ENCODE measurements at regions not wholly inside any gene's neighbourhood (a gene's known extent, or its start where the extent isn't known, plus 50 kb on each side); places are given as distances from the start of the nearest gene placed in this dataset.
A peak's percentile ranks its signal among the peaks of the same experiment; 100 is the strongest.

- Histone ChIP-seq H3K27ac (replicated peaks) (no peak overlapping the region), H3K4me3 (replicated peaks; ENCODE audit: insufficient read depth, low read length) (no peak overlapping the region), H3K27me3 (ENCODE audit: insufficient read depth, poor library complexity, severe bottlenecking) (no peaks in the 10 kb centered on the region)
- no peak for DNase-seq (ENCODE audit: low read depth in 1 of 2, low spot score in 1 of 2)
- TF ChIP-seq REST (IDR thresholded peaks at IDR 0.05; ENCODE audit: insufficient replicate concordance, low read depth) (no peak), POLR2AphosphoS5 (IDR thresholded peaks at IDR 0.05; ENCODE audit: low read depth) (no peak), SPI1 (IDR thresholded peaks at IDR 0.05; ENCODE audit: borderline replicate concordance, low read depth) (no peak), CTCF (IDR thresholded peaks at IDR 0.05; ENCODE audit: insufficient read depth, low read length) (no peak), GABPA (IDR thresholded peaks at IDR 0.05; ENCODE audit: low read depth) (no peak)
Measured at GRCh38 chr12:91836264-91836663, 309.4 kb downstream of the BTG1 start.

GRCh38 chr12:91835693-91836092 lies 310.0 kb downstream of the BTG1 start:
- DNase-seq (ENCODE audit: low read depth in 1 of 2, low spot score in 1 of 2): no peak
- Histone ChIP-seq H3K27ac (replicated peaks) (no peak overlapping the region), H3K4me3 (replicated peaks; ENCODE audit: insufficient read depth, low read length) (no peak overlapping the region), H3K27me3 (ENCODE audit: insufficient read depth, poor library complexity, severe bottlenecking) (no peaks in the 10 kb centered on the region)
- no peak for TF ChIP-seq CTCF (IDR thresholded peaks at IDR 0.05; ENCODE audit: insufficient read depth, low read length)
- no peak for TF ChIP-seq REST (IDR thresholded peaks at IDR 0.05; ENCODE audit: insufficient replicate concordance, low read depth)
- no peak for TF ChIP-seq POLR2AphosphoS5 (IDR thresholded peaks at IDR 0.05; ENCODE audit: low read depth)
- TF ChIP-seq SPI1 (IDR thresholded peaks at IDR 0.05; ENCODE audit: borderline replicate concordance, low read depth): no peak
- no peak for TF ChIP-seq GABPA (IDR thresholded peaks at IDR 0.05; ENCODE audit: low read depth)

- no peak for DNase-seq (ENCODE audit: low read depth in 1 of 2, low spot score in 1 of 2)
- peak; percentile 26; the same call in 1 of the 2 replicates for TF ChIP-seq SPI1 (IDR thresholded peaks at IDR 0.05; ENCODE audit: borderline replicate concordance, low read depth)
- no peak for TF ChIP-seq GABPA (IDR thresholded peaks at IDR 0.05; ENCODE audit: low read depth)
- H3K27ac ChIP-seq (replicated peaks): no peak overlapping the region
- no peak overlapping the region for H3K4me3 ChIP-seq (replicated peaks; ENCODE audit: insufficient read depth, low read length)
- H3K27me3 ChIP-seq (ENCODE audit: insufficient read depth, poor library complexity, severe bottlenecking): no peaks in the 10 kb centered on the region
Measured at GRCh38 chr12:91833780-91834359, 311.8 kb downstream of the BTG1 start.

GRCh38 chr12:91825999-91826398 lies 319.6 kb downstream of the BTG1 start:
- TF ChIP-seq SPI1 (IDR thresholded peaks at IDR 0.05; ENCODE audit: borderline replicate concordance, low read depth): no peak
- no peak for TF ChIP-seq REST (IDR thresholded peaks at IDR 0.05; ENCODE audit: insufficient replicate concordance, low read depth)
- no peak for TF ChIP-seq CTCF (IDR thresholded peaks at IDR 0.05; ENCODE audit: insufficient read depth, low read length)
- no peak for TF ChIP-seq GABPA (IDR thresholded peaks at IDR 0.05; ENCODE audit: low read depth)
- no peak for TF ChIP-seq POLR2AphosphoS5 (IDR thresholded peaks at IDR 0.05; ENCODE audit: low read depth)
- no peak for DNase-seq (ENCODE audit: low read depth in 1 of 2, low spot score in 1 of 2)
- Histone ChIP-seq H3K4me3 (replicated peaks; ENCODE audit: insufficient read depth, low read length) (no peak overlapping the region), H3K27me3 (ENCODE audit: insufficient read depth, poor library complexity, severe bottlenecking) (no peaks in the 10 kb centered on the region), H3K27ac (replicated peaks) (no peak overlapping the region)
